Inferior parietal cortex (tissue), 1 donor: ENCODE measurements at regions not wholly inside any gene's neighbourhood (a gene's known extent, or its start where the extent isn't known, plus 50 kb on each side); places are given as distances from the start of the nearest gene placed in this dataset.
"Not testable (repeated sequence)": the region's sequence is repeated elsewhere in the genome, so short reads cannot be mapped to it uniquely, and the experiment has no call there.

Experiments used
- DNase-seq: peaks from one replicate; pipeline ENCODE4 v3.0.0-alpha.2; 2016; ENCODE audit errors: extremely low spot score

- peak; percentile 44 for DNase-seq
Measured at GRCh38 chr4:104896660-104897645, 249.7 kb upstream of the TET2 start.

GRCh38 chr4:104899863-104900262, 246.8 kb upstream of the TET2 start:
- DNase-seq: no peak

GRCh38 chr4:104901438-104901837, 245.2 kb upstream of the TET2 start:
- DNase-seq: peak; percentile 70

- DNase-seq: no peak
Measured at GRCh38 chr4:104901961-104902605, 244.6 kb upstream of the TET2 start.

GRCh38 chr4:104905065-104905464, 241.6 kb upstream of the TET2 start:
- DNase-seq: no peak

GRCh38 chr4:104905546-104905945, 241.1 kb upstream of the TET2 start:
- DNase-seq: no peak

- no peak for DNase-seq
Measured at GRCh38 chr4:104906276-104906675, 240.4 kb upstream of the TET2 start.

GRCh38 chr4:104907074-104907649, 239.5 kb upstream of the TET2 start:
- DNase-seq: no peak

GRCh38 chr4:104907991-104908390, 238.7 kb upstream of the TET2 start:
- DNase-seq: no peak

GRCh38 chr4:104909376-104909775, 237.3 kb upstream of the TET2 start:
- no peak for DNase-seq

- DNase-seq: no peak
Measured at GRCh38 chr4:104912518-104912917, 234.2 kb upstream of the TET2 start.

- no peak for DNase-seq
Measured at GRCh38 chr4:104915373-104915772, 231.3 kb upstream of the TET2 start.

- no peak for DNase-seq
Measured at GRCh38 chr4:104915864-104916263, 230.8 kb upstream of the TET2 start.

- DNase-seq: no peak
Measured at GRCh38 chr4:104919406-104919805, 227.3 kb upstream of the TET2 start.

- no peak for DNase-seq
Measured at GRCh38 chr4:104930298-104930697, 216.4 kb upstream of the TET2 start.

GRCh38 chr4:104930745-104931736, 215.6 kb upstream of the TET2 start:
- not testable (repeated sequence) for DNase-seq

GRCh38 chr4:104938624-104939023, 208.1 kb upstream of the TET2 start:
- DNase-seq: no peak

GRCh38 chr4:104940927-104941326, 205.7 kb upstream of the TET2 start:
- DNase-seq: no peak

GRCh38 chr4:104941661-104942062, 205.0 kb upstream of the TET2 start:
- no peak for DNase-seq

- no peak for DNase-seq
Measured at GRCh38 chr4:104942990-104943743, 203.5 kb upstream of the TET2 start.

GRCh38 chr4:104944596-104944995, 202.1 kb upstream of the TET2 start:
- DNase-seq: no peak
